GM10248 (cell line): ENCODE measurements at regions not wholly inside any gene's neighbourhood (a gene's known extent, or its start where the extent isn't known, plus 50 kb on each side); places are given as distances from the start of the nearest gene placed in this dataset.

Experiments
- CTCF ChIA-PET: fragments of 300-600 bp; sonication (Branson Sonifier 250); formaldehyde crosslinking; extraction: SDS; loops from one replicate; lab custom pipeline; 2021; ENCODE audit warnings: antibody characterized with exemption; lab: Yijun Ruan, JAX
- POLR2A ChIA-PET: fragments of 350-650 bp; sonication (Branson Sonifier 250); formaldehyde crosslinking; extraction: SDS; loops from one replicate; lab custom pipeline; 2020; ENCODE audit warnings: antibody characterized with exemption; lab: Yijun Ruan, JAX
- DNase-seq: peaks from one replicate; pipeline ENCODE4 v3.0.0; 2012; ENCODE audit errors: extremely low spot score
- TF ChIP-seq, protein P1 (sequence below): IDR thresholded peaks from 2 replicates; pipeline ENCODE4 v1.5.1; 2012; ENCODE audit warnings: mild to moderate bottlenecking, low read depth; ENCODE audit errors: extremely low read depth, missing control alignments, control extremely low read depth

DNA sequence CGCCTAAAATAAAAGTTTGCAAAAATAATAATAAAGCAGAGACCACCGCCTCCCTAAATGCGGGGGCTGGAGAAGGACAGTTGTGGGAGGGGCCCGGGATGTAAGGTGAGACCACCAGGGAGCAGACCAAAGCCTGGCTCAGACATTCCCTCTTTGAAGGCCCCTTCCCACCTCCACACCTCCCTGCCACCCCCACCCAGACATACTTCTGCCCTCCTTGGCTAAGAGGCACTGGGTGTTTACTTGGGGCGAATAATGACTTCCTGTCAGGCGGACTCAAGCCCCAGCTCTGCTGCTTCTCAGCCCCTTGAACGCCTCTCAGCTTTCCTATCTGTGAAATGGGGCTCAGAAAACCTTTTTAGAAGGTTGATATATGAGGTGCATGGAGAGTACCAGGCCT, 58.8 kb upstream of the GGTA1 start:
- TF ChIP-seq, protein P1, sequence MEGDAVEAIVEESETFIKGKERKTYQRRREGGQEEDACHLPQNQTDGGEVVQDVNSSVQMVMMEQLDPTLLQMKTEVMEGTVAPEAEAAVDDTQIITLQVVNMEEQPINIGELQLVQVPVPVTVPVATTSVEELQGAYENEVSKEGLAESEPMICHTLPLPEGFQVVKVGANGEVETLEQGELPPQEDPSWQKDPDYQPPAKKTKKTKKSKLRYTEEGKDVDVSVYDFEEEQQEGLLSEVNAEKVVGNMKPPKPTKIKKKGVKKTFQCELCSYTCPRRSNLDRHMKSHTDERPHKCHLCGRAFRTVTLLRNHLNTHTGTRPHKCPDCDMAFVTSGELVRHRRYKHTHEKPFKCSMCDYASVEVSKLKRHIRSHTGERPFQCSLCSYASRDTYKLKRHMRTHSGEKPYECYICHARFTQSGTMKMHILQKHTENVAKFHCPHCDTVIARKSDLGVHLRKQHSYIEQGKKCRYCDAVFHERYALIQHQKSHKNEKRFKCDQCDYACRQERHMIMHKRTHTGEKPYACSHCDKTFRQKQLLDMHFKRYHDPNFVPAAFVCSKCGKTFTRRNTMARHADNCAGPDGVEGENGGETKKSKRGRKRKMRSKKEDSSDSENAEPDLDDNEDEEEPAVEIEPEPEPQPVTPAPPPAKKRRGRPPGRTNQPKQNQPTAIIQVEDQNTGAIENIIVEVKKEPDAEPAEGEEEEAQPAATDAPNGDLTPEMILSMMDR, result no peak
- DNase-seq, result no peak
- POLR2A ChIA-PET, result no interaction called here
- CTCF ChIA-PET, result interaction anchor here (1.1 to 4.5 kb wide), 2 partner anchors 12 to 126 kb away, joined by 5 to 18 read pairs; no protein-coding TSS in a partner anchor

DNA sequence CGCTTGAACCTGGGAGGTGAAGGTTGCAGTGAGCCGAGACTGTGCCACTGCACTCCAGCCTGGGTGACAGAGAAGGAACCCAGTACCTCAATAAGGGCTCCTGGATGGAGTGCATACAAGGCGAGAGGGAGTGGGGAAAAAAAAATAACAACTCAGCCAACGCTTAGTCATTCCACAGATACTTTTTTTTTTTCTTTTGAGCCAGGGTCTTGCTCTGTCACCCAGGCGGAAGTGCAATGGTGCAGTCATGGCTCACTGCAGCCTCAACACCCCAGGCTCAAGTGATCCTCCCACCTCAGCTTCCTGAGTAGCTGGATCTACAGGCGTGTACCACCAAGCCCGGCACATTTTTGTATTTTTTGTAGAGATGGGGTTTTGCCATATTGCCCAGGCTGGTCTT, 59.5 kb upstream of the GGTA1 start:
- TF ChIP-seq, protein P1, result no peak
- no peak for DNase-seq
- ChIA-PET CTCF (interaction anchor here (4.5 kb wide), 1 partner anchor 13 kb away, joined by 18 read pairs; no protein-coding TSS in a partner anchor), POLR2A (no interaction called here)

DNA sequence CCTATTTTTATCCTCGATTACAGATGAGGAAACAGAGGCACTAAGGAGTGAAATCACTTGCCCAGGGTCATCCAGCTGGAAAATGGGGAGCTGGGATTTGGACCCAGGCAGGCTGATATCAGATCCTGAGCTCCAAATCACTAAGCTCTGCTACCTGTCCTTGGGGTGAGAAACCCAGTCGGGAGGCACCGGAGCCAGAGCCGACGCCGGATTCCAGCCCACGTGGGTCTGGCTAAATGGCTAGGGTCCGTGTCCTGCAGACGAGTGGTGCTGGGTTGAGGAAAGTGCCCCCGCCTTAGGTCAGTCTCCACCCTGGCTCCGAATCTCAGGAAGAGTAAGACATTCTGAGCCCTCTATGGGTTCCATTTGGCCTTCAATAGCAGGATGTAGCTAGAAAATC, 61.3 kb upstream of the GGTA1 start:
- CTCF ChIA-PET, result interaction anchor here (1.3 to 4.5 kb wide), 4 partner anchors 10 to 15 kb away, joined by 4 to 18 read pairs (median 6); no protein-coding TSS in a partner anchor
- DNase-seq, result no peak
- TF ChIP-seq, protein P1, result no peak
- POLR2A ChIA-PET, result no interaction called here

DNA sequence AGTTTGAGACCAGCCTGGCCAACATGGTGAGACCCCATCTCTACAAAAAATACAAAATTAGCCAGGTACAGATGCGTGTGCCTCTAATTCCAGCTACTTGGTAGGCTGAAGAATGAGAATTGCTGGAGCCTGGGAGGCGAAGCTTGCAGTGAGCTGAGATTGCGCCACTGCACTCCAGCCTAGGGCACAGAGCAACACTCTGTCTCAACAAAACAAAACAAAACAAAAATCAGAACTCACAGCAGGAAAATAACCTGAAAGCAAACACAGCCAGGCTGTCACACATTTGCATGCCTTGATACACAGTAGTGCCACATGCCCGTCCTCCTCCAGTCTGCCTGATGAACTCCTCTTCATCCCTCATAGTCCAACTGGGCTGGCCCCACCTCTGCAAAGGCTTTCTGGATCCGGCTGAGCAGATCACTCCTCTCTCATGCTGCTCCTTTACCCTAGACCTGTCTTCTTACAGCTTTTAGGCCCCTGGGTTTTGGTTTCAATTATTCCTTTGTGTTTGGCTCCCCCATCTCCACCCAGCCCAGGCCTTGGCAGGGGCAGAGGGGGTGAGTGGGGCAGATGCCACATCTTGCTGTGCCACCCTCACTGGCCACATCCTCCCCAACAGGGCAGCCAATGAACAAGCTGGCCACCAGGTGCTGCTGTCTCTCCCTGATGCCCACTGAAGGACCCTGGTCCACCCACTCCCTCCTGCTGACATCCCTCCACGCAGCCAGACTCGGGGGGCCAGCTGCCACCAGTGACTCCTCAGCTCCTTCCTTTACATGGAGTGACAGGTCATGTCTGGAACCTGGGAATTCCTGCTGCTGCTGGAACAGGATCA, 62.0 kb upstream of the GGTA1 start:
- TF ChIP-seq, protein P1, result no peak
- POLR2A ChIA-PET, result interaction anchor here (0.6 kb wide), 1 partner anchor 825 kb away, joined by 3 read pairs; no protein-coding TSS in a partner anchor
- no peak for DNase-seq
- CTCF ChIA-PET, result interaction anchor here (1.2 to 4.5 kb wide), 6 partner anchors 9 to 126 kb away, joined by 3 to 18 read pairs (median 6); no protein-coding TSS in a partner anchor

DNA sequence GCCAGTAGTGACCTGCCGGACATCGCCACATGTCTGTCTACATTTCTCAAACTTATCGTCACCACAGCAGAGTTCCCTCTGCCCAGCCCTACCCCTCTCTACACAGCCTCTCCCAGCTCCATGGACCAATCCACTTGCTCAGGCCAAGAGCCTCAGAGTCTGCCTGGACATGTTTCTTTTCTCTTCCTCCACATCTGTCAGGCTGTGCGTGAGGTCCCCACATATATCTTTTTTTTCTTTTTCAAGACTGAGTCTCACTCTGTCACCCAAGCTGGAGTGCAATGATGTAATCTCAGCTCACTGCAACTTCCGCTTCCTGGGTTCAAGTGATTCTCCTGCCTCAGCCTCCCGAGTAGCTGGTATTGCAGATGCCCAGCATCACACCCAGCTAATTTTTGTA, 62.7 kb upstream of the GGTA1 start:
- ChIA-PET CTCF (interaction anchor here (1.2 to 4.5 kb wide), 5 partner anchors 9 to 125 kb away, joined by 3 to 18 read pairs (median 5); no protein-coding TSS in a partner anchor), POLR2A (no interaction called here)
- DNase-seq, result no peak
- TF ChIP-seq, protein P1, result no peak

DNA sequence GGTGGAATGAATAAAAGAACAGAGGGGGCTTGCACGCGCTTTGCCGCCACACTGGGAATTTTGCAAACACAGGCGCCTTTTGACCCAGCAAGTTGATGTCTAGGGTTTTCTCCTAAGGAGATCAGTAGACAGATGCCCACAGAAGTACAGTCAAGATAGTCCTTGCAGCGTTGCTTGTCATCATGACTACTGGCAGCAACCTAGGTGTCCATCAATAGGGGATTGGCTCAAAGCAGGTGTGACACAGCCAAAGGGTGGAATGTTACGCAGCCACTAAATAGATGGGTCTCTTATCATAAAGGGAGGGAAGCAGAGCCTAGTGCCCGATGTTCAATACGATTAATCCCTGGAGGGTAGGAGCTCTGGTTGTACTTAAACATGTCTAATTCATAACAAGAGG, 63.8 kb upstream of the GGTA1 start:
- DNase-seq, result no peak
- ChIA-PET POLR2A (no interaction called here), CTCF (no interaction called here)
- TF ChIP-seq, protein P1, result no peak
